ENCODE measurements at regions not wholly inside any gene's neighbourhood (a gene's known extent, or its start where the extent isn't known, plus 50 kb on each side); places are given as distances from the start of the nearest gene placed in this dataset.
"Not testable (repeated sequence)": the region's sequence is repeated elsewhere in the genome, so short reads cannot be mapped to it uniquely, and the experiment has no call there.

GRCh38 chr17:31786796-31787481, 72.1 kb downstream of the COPRS start:
- no peaks in the 10 kb centered on the region for H3K27me3 ChIP-seq (replicated peaks; ENCODE audit: insufficient read depth)
- H3K9me3 ChIP-seq (ENCODE audit: low read depth): no peaks in the 10 kb centered on the region
- 91 to 92% methylated on average over 7 of the region's 7 CpGs for WGBS, 2 experiments (ENCODE audit: low coverage in 1 of 2, low lambda C conversion rate in 2 of 2, missing lambda C conversion rate in 2 of 2)
- no peak for DNase-seq
- H3K4me2 ChIP-seq (ENCODE audit: unreplicated experiment): no peak overlapping the region
- H3K27ac ChIP-seq: no peak overlapping the region
- in situ Hi-C loops (cut with MboI): no loop called here
- peaks cover 17% of the 10 kb centered on the region for H3K4me1 ChIP-seq (ENCODE audit: insufficient read depth)
- TF ChIP-seq EZH2phosphoT487 (IDR thresholded peaks at IDR 0.05; ENCODE audit: insufficient read depth, low read depth): no peak
- TF ChIP-seq EZH2 (IDR thresholded peaks at IDR 0.05; ENCODE audit: insufficient read depth, poor library complexity, severe bottlenecking): no peak
- H4K20me1 ChIP-seq (ENCODE audit: insufficient read depth): no peaks in the 10 kb centered on the region
- H3F3A ChIP-seq (ENCODE audit: insufficient read depth): peaks cover 23% of the 10 kb centered on the region
- no peaks in the 10 kb centered on the region for H3K36me3 ChIP-seq (ENCODE audit: low read depth)
- H3K9me2 ChIP-seq (ENCODE audit: insufficient read depth): no peaks in the 10 kb centered on the region
- no peak overlapping the region for H3K9ac ChIP-seq
- no peaks in the 10 kb centered on the region for H3K79me2 ChIP-seq (ENCODE audit: insufficient read depth)
- H3K4me3 ChIP-seq: no peak overlapping the region
- H2AFZ ChIP-seq: no peak overlapping the region

- TF ChIP-seq EZH2phosphoT487 (IDR thresholded peaks at IDR 0.05; ENCODE audit: insufficient read depth, low read depth) (no peak), EZH2 (IDR thresholded peaks at IDR 0.05; ENCODE audit: insufficient read depth, poor library complexity, severe bottlenecking) (no peak)
Observed at GRCh38 chr17:31780483-31780882, 78.6 kb downstream of the COPRS start.

DNA sequence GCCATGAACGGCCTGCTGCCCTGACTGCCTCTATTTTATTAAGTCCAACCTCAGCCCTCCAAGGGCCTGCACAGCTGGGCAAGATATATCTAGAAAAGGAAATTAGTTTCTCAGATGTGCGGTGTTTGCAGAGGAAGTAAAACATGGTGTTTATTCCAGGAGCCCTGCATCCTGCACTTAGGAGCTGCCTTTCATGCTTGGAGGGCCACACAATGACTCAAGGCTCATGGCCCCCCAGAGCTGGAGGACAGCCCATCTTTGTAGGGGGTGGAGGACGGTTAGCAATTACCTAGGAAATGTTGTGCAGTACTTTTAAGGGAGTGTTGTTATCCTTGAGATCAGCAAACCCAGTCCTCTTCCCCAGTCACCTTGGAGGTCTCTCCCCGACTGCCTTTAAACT, 80.5 kb downstream of the COPRS start:
- H3K9ac ChIP-seq: no peak overlapping the region
- H3K27me3 ChIP-seq (replicated peaks; ENCODE audit: insufficient read depth): no peaks in the 10 kb centered on the region
- no peak overlapping the region for H3K4me2 ChIP-seq (ENCODE audit: unreplicated experiment)
- no peaks in the 10 kb centered on the region for H4K20me1 ChIP-seq (ENCODE audit: insufficient read depth)
- no peak for DNase-seq
- no peaks in the 10 kb centered on the region for H3K36me3 ChIP-seq (ENCODE audit: low read depth)
- peaks cover 5% of the 10 kb centered on the region; the same call in 1 of the 2 replicates for H3K4me1 ChIP-seq (ENCODE audit: insufficient read depth)
- no peaks in the 10 kb centered on the region for H3K9me2 ChIP-seq (ENCODE audit: insufficient read depth)
- H3K79me2 ChIP-seq (ENCODE audit: insufficient read depth): no peaks in the 10 kb centered on the region
- no peak overlapping the region for H3K4me3 ChIP-seq
- TF ChIP-seq EZH2 (IDR thresholded peaks at IDR 0.05; ENCODE audit: insufficient read depth, poor library complexity, severe bottlenecking): no peak
- TF ChIP-seq EZH2phosphoT487 (IDR thresholded peaks at IDR 0.05; ENCODE audit: insufficient read depth, low read depth): no peak
- H3F3A ChIP-seq (ENCODE audit: insufficient read depth): no peaks in the 10 kb centered on the region
- 71 to 72% methylated on average over 4 of the region's 4 CpGs for WGBS, 2 experiments (ENCODE audit: low coverage in 1 of 2, low lambda C conversion rate in 2 of 2, missing lambda C conversion rate in 2 of 2)
- no peak overlapping the region for H3K27ac ChIP-seq
- H3K9me3 ChIP-seq (ENCODE audit: low read depth): no peaks in the 10 kb centered on the region
- no peak overlapping the region for H2AFZ ChIP-seq
- in situ Hi-C loops (cut with MboI): no loop called here

More at GRCh38 chr17:31780483-31780882, 78.6 kb downstream of the COPRS start:
- H3K27me3 ChIP-seq (replicated peaks; ENCODE audit: insufficient read depth): no peaks in the 10 kb centered on the region
- H3K4me1 ChIP-seq (ENCODE audit: insufficient read depth): peaks cover 5% of the 10 kb centered on the region; the same call in 1 of the 2 replicates
- H2AFZ ChIP-seq: no peak overlapping the region
- no peak overlapping the region for H3K4me3 ChIP-seq
- H3K79me2 ChIP-seq (ENCODE audit: insufficient read depth): no peaks in the 10 kb centered on the region
- no peak overlapping the region for H3K4me2 ChIP-seq (ENCODE audit: unreplicated experiment)
- H3K27ac ChIP-seq: no peak overlapping the region
- H3F3A ChIP-seq (ENCODE audit: insufficient read depth): no peaks in the 10 kb centered on the region
- DNase-seq: peak; percentile 32
- H3K9me2 ChIP-seq (ENCODE audit: insufficient read depth): no peaks in the 10 kb centered on the region
- no peaks in the 10 kb centered on the region for H4K20me1 ChIP-seq (ENCODE audit: insufficient read depth)
- H3K36me3 ChIP-seq (ENCODE audit: low read depth): no peaks in the 10 kb centered on the region
- no peak overlapping the region for H3K9ac ChIP-seq
- no peaks in the 10 kb centered on the region for H3K9me3 ChIP-seq (ENCODE audit: low read depth)
- in situ Hi-C loops (cut with MboI): no loop called here
- WGBS, 2 experiments (ENCODE audit: low coverage in 1 of 2, low lambda C conversion rate in 2 of 2, missing lambda C conversion rate in 2 of 2): 88 to 100% methylated on average over 1 of the region's 1 CpG

GRCh38 chr17:31771328-31771727, 87.7 kb downstream of the COPRS start:
- H3K36me3 ChIP-seq (ENCODE audit: low read depth); H3F3A ChIP-seq (ENCODE audit: insufficient read depth); H3K9ac ChIP-seq; H3K9me3 ChIP-seq (ENCODE audit: low read depth); H2AFZ ChIP-seq; H4K20me1 ChIP-seq (ENCODE audit: insufficient read depth); H3K27ac ChIP-seq; H3K79me2 ChIP-seq (ENCODE audit: insufficient read depth); H3K9me2 ChIP-seq (ENCODE audit: insufficient read depth); H3K4me2 ChIP-seq (ENCODE audit: unreplicated experiment); H3K27me3 ChIP-seq (replicated peaks; ENCODE audit: insufficient read depth); in situ Hi-C loops (cut with MboI); H3K4me3 ChIP-seq; DNase-seq; H3K4me1 ChIP-seq (ENCODE audit: insufficient read depth): not testable (repeated sequence)
- WGBS, 2 experiments (ENCODE audit: low coverage in 1 of 2, low lambda C conversion rate in 2 of 2, missing lambda C conversion rate in 2 of 2): 93 to 94% methylated on average over 3 of the region's 3 CpGs

GRCh38 chr17:31770501-31770900, 88.5 kb downstream of the COPRS start:
- H3K36me3 ChIP-seq (ENCODE audit: low read depth); H3K4me1 ChIP-seq (ENCODE audit: insufficient read depth); H3K79me2 ChIP-seq (ENCODE audit: insufficient read depth); H3K9me2 ChIP-seq (ENCODE audit: insufficient read depth); in situ Hi-C loops (cut with MboI); H2AFZ ChIP-seq; H3K9me3 ChIP-seq (ENCODE audit: low read depth); H3K4me3 ChIP-seq; H3K27me3 ChIP-seq (replicated peaks; ENCODE audit: insufficient read depth); H4K20me1 ChIP-seq (ENCODE audit: insufficient read depth); DNase-seq; H3F3A ChIP-seq (ENCODE audit: insufficient read depth); H3K27ac ChIP-seq; H3K4me2 ChIP-seq (ENCODE audit: unreplicated experiment); H3K9ac ChIP-seq: not testable (repeated sequence)
- 92 to 96% methylated on average over 3 of the region's 3 CpGs for WGBS, 2 experiments (ENCODE audit: low coverage in 1 of 2, low lambda C conversion rate in 2 of 2, missing lambda C conversion rate in 2 of 2)

- H3K9me2 ChIP-seq (ENCODE audit: insufficient read depth); H3K27ac ChIP-seq; H3K9me3 ChIP-seq (ENCODE audit: low read depth); H3K4me3 ChIP-seq; DNase-seq; H3K79me2 ChIP-seq (ENCODE audit: insufficient read depth); H3K9ac ChIP-seq; H2AFZ ChIP-seq; H3F3A ChIP-seq (ENCODE audit: insufficient read depth); H4K20me1 ChIP-seq (ENCODE audit: insufficient read depth); H3K4me2 ChIP-seq (ENCODE audit: unreplicated experiment); in situ Hi-C loops (cut with MboI); H3K27me3 ChIP-seq (replicated peaks; ENCODE audit: insufficient read depth); H3K36me3 ChIP-seq (ENCODE audit: low read depth): not testable (repeated sequence)
- H3K4me1 ChIP-seq (ENCODE audit: insufficient read depth): peaks cover 23% of the 10 kb centered on the region
- WGBS, 2 experiments (ENCODE audit: low coverage in 1 of 2, low lambda C conversion rate in 2 of 2, missing lambda C conversion rate in 2 of 2): 93 to 96% methylated on average over 7 of the region's 7 CpGs
Observed at GRCh38 chr17:31761836-31762510, 97.1 kb downstream of the COPRS start.
